CD4-positive, alpha-beta T cell treated with Interleukin-15 for 4 hours (primary cell): ENCODE measurements at regions not wholly inside any gene's neighbourhood (a gene's known extent, or its start where the extent isn't known, plus 50 kb on each side); places are given as distances from the start of the nearest gene placed in this dataset.
"Not testable (repeated sequence)": the region's sequence is repeated elsewhere in the genome, so short reads cannot be mapped to it uniquely, and the experiment has no call there.

Experiments used
- DNase-seq: peaks from one replicate; pipeline ENCODE4 v3.0.0-alpha.2; 2020; ENCODE audit warnings: low spot score

GRCh38 chr9:129545876-129546275, 75.0 kb downstream of the C9orf50 start:
- DNase-seq, result not testable (repeated sequence)

- no peak for DNase-seq
Measured at GRCh38 chr9:129544761-129545160, 76.1 kb downstream of the C9orf50 start.

GRCh38 chr9:129542741-129543140, 78.2 kb downstream of the C9orf50 start:
- DNase-seq, result no peak

- no peak for DNase-seq
Measured at GRCh38 chr9:129541270-129541669, 79.6 kb downstream of the C9orf50 start.

GRCh38 chr9:129539446-129539845, 81.5 kb downstream of the C9orf50 start:
- no peak for DNase-seq

GRCh38 chr9:129531860-129532402, 89.0 kb downstream of the C9orf50 start:
- DNase-seq, result not testable (repeated sequence)

- not testable (repeated sequence) for DNase-seq
Measured at GRCh38 chr9:129527955-129528354, 92.9 kb downstream of the C9orf50 start.

GRCh38 chr9:129525656-129526196, 95.2 kb downstream of the C9orf50 start:
- no peak for DNase-seq

GRCh38 chr9:129524582-129525270, 96.2 kb downstream of the C9orf50 start:
- no peak for DNase-seq

GRCh38 chr9:129523943-129524581, 96.8 kb downstream of the C9orf50 start:
- no peak for DNase-seq

- DNase-seq, result no peak
Measured at GRCh38 chr9:129522351-129522750, 98.5 kb downstream of the C9orf50 start.

- DNase-seq, result no peak
Measured at GRCh38 chr9:129520082-129520481, 100.8 kb downstream of the C9orf50 start.

GRCh38 chr9:129518074-129518473, 102.8 kb downstream of the C9orf50 start:
- DNase-seq, result no peak

- DNase-seq, result no peak
Measured at GRCh38 chr9:129517006-129517405, 103.9 kb downstream of the C9orf50 start.

- no peak for DNase-seq
Measured at GRCh38 chr9:129514891-129515290, 106.0 kb downstream of the C9orf50 start.

- no peak for DNase-seq
Measured at GRCh38 chr9:129514497-129514867, 106.4 kb downstream of the C9orf50 start.

GRCh38 chr9:129513856-129514496, 106.9 kb downstream of the C9orf50 start:
- no peak for DNase-seq

GRCh38 chr9:129513282-129513681, 107.6 kb downstream of the C9orf50 start:
- DNase-seq, result no peak

- no peak for DNase-seq
Measured at GRCh38 chr9:129511285-129511900, 109.5 kb downstream of the C9orf50 start.

GRCh38 chr9:129509533-129509928, 111.4 kb downstream of the C9orf50 start:
- DNase-seq, result no peak

- DNase-seq, result no peak
Measured at GRCh38 chr9:129507805-129508204, 113.1 kb downstream of the C9orf50 start.

GRCh38 chr9:129506892-129507291, 114.0 kb downstream of the C9orf50 start:
- DNase-seq, result no peak
